ENCODE measurements at regions not wholly inside any gene's neighbourhood (a gene's known extent, or its start where the extent isn't known, plus 50 kb on each side); places are given as distances from the start of the nearest gene placed in this dataset.
"Not testable (repeated sequence)": the region's sequence is repeated elsewhere in the genome, so short reads cannot be mapped to it uniquely, and the experiment has no call there.

DNA sequence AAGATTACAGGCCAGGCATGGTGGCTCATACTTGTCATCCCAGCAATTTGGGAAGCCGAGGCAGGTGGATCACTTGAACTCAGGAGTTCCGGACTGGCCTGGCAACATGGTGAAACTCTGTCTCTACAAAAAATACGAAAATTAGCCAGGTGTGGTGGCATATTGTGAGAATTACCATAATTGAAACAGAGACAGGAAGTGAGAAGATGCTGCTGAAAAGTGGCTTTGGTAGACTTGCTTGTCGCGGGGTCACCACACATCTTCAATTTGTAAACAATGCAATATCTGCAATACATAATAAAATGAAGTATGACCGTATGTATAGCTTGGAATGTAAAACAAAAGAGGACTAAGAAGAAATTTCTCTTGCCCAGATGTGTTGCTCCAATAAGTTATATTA, 490.5 kb downstream of the GABRG2 start:
- TF ChIP-seq, protein P1, sequence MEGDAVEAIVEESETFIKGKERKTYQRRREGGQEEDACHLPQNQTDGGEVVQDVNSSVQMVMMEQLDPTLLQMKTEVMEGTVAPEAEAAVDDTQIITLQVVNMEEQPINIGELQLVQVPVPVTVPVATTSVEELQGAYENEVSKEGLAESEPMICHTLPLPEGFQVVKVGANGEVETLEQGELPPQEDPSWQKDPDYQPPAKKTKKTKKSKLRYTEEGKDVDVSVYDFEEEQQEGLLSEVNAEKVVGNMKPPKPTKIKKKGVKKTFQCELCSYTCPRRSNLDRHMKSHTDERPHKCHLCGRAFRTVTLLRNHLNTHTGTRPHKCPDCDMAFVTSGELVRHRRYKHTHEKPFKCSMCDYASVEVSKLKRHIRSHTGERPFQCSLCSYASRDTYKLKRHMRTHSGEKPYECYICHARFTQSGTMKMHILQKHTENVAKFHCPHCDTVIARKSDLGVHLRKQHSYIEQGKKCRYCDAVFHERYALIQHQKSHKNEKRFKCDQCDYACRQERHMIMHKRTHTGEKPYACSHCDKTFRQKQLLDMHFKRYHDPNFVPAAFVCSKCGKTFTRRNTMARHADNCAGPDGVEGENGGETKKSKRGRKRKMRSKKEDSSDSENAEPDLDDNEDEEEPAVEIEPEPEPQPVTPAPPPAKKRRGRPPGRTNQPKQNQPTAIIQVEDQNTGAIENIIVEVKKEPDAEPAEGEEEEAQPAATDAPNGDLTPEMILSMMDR (conservative IDR thresholded peaks at IDR 0.05; ENCODE audit: low read depth, low read length), result no peak
- no peak for DNase-seq (ENCODE audit: low read depth)
- H3K4me3 ChIP-seq (ENCODE audit: low read length), result no peak overlapping the region

DNA sequence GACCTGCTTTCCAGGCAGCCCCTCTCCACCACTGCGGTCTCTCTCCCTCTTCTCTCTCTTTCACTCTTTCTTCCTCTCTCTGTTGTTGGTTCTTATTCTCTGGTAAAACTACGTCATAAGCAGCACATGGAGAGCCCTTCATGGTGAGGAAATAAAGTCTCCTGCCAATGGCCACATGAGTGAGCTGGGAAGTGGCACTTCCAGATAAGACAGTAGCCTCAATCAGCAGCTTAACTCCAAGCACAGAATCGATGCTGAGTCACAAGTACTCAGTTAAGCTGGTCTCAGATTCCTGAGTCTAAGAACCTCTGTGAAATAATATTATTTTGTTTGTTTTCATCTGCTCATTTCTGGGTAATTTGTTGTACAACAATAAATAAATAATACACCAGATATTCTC, 500.1 kb downstream of the GABRG2 start:
- TF ChIP-seq, protein P1 (conservative IDR thresholded peaks at IDR 0.05; ENCODE audit: low read depth, low read length), result no peak
- no peak overlapping the region for H3K4me3 ChIP-seq (ENCODE audit: low read length)
- peak; percentile 3 for DNase-seq (ENCODE audit: low read depth)

DNA sequence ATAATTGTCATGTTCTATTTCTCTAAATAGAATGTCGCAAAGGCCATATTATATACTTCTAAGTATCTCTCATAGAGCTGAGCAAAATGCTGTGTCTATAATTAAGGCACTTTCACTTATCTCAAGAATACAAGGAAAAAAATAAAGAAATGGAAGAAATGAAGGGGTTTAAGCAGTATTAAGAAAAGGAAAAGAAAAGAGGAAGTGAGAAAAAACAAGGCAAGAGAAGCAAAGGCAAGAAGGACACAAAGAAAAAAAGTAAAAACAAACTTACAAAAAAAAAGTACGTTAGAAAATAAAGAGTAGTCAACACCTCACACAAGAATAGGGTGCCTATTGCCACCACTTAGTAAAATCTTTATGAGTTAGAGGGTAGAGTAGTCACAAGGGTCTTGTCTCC, 506.2 kb downstream of the GABRG2 start:
- TF ChIP-seq, protein P1 (conservative IDR thresholded peaks at IDR 0.05; ENCODE audit: low read depth, low read length), result no peak
- DNase-seq (ENCODE audit: low read depth), result no peak
- no peak overlapping the region for H3K4me3 ChIP-seq (ENCODE audit: low read length)

DNA sequence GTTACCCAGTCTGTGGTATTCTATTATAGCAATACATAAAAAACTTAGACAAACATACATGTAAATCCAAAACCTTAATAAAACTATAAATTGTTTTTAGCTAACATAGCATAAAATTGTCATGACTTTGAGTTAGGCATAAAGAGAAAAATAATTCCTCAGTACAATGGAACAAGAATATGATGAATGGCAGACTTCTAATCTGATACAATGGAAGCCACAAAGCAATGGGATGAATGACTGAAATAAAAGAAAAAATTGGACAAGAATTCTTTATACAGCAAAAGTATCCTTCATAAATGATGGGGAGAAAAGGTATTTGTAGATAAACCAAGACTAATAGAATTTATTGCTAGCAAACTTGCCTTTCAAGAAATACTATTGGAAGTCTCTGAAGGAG, 524.2 kb downstream of the GABRG2 start:
- TF ChIP-seq, protein P1 (conservative IDR thresholded peaks at IDR 0.05; ENCODE audit: low read depth, low read length), result no peak
- no peak for DNase-seq (ENCODE audit: low read depth)
- no peak overlapping the region for H3K4me3 ChIP-seq (ENCODE audit: low read length)

DNA sequence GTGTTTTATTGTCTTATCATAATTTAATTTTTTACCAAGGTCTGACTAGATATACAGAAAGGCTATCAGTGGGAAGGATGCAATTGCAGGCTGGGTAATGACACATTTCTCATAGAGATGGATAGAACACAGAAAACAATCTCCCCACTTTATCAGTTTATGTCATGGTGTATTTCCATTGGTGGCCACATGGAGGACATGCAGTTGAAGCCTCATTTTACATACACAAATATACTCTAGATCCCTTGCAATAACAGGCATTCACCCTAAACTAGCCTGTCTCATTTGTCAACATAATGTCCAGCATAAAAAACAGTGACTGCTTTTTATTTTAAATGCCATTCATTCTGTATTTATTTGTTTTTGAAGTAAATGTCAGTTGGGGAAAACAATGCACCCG, 526.3 kb downstream of the GABRG2 start:
- no peak for DNase-seq (ENCODE audit: low read depth)
- no peak overlapping the region for H3K4me3 ChIP-seq (ENCODE audit: low read length)

GRCh38 chr5:162603443-162604070, 536.0 kb downstream of the GABRG2 start:
- H3K4me3 ChIP-seq (ENCODE audit: low read length), result no peak overlapping the region
- TF ChIP-seq, protein P1 (conservative IDR thresholded peaks at IDR 0.05; ENCODE audit: low read depth, low read length), result no peak
- DNase-seq (ENCODE audit: low read depth), result no peak

More for the DNA sequence above, 526.3 kb downstream of the GABRG2 start:
- TF ChIP-seq, protein P1 (conservative IDR thresholded peaks at IDR 0.05; ENCODE audit: low read depth, low read length), result peak; percentile 54

DNA sequence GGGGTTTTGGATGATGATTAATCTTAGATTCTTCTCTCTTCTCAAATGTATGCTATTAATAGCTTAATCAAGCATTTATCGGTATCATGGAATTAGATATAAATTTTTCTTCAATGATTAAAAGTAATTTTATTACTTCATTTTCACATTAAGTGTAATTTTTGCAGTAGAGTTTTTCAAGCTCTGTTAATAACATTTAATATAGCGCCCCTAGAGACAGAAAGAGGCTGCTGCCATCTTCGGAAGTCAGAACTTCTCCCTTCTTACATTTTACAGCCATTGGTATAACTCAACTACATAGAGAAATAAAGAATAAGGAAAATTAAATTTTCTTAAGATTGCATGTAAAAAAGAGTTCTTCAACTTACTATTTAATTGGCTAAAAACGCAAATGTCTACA, 540.3 kb downstream of the GABRG2 start:
- TF ChIP-seq, protein P1 (conservative IDR thresholded peaks at IDR 0.05; ENCODE audit: low read depth, low read length), result peak; percentile 45
- H3K4me3 ChIP-seq (ENCODE audit: low read length), result no peak overlapping the region
- DNase-seq (ENCODE audit: low read depth), result no peak

GRCh38 chr5:162621726-162622263, 554.2 kb downstream of the GABRG2 start:
- not testable (repeated sequence) for H3K4me3 ChIP-seq (ENCODE audit: low read length); DNase-seq (ENCODE audit: low read depth)
